ENCODE measurements at regions not wholly inside any gene's neighbourhood (a gene's known extent, or its start where the extent isn't known, plus 50 kb on each side); places are given as distances from the start of the nearest gene placed in this dataset.

- DNase-seq = no peak
Observed at GRCh38 chr15:93296759-93297500, 207.9 kb upstream of the RGMA start.

- no peak for DNase-seq
Observed at GRCh38 chr15:93294896-93295295, 205.9 kb upstream of the RGMA start.

- DNase-seq = no peak
Observed at GRCh38 chr15:93294066-93294465, 205.1 kb upstream of the RGMA start.

GRCh38 chr15:93291380-93291779 is 202.4 kb upstream of the RGMA start:
- no peak for DNase-seq

GRCh38 chr15:93290618-93290946 is 201.6 kb upstream of the RGMA start:
- DNase-seq = no peak

GRCh38 chr15:93289941-93290617 is 201.1 kb upstream of the RGMA start:
- DNase-seq = no peak

- no peak for DNase-seq
Observed at GRCh38 chr15:93288728-93289294, 199.8 kb upstream of the RGMA start.

GRCh38 chr15:93286446-93286845 is 197.4 kb upstream of the RGMA start:
- no peak for DNase-seq

GRCh38 chr15:93283854-93284253 is 194.8 kb upstream of the RGMA start:
- no peak for DNase-seq

GRCh38 chr15:93282808-93283207 is 193.8 kb upstream of the RGMA start:
- DNase-seq = no peak

GRCh38 chr15:93278783-93279182 is 189.8 kb upstream of the RGMA start:
- no peak for DNase-seq

GRCh38 chr15:93278006-93278405 is 189.0 kb upstream of the RGMA start:
- no peak for DNase-seq

GRCh38 chr15:93274257-93274656 is 185.2 kb upstream of the RGMA start:
- DNase-seq = no peak

- DNase-seq = no peak
Observed at GRCh38 chr15:93271871-93272270, 182.9 kb upstream of the RGMA start.

- DNase-seq = no peak
Observed at GRCh38 chr15:93270937-93271467, 182.0 kb upstream of the RGMA start.

GRCh38 chr15:93268066-93268465 is 179.1 kb upstream of the RGMA start:
- no peak for DNase-seq

GRCh38 chr15:93266291-93266690 is 177.3 kb upstream of the RGMA start:
- DNase-seq = no peak

- no peak for DNase-seq
Observed at GRCh38 chr15:93265111-93265556, 176.1 kb upstream of the RGMA start.

GRCh38 chr15:93261845-93262244 is 172.8 kb upstream of the RGMA start:
- no peak for DNase-seq

- DNase-seq = no peak
Observed at GRCh38 chr15:93257920-93258319, 168.9 kb upstream of the RGMA start.

GRCh38 chr15:93253681-93254080 is 164.7 kb upstream of the RGMA start:
- DNase-seq = no peak

GRCh38 chr15:93252780-93253179 is 163.8 kb upstream of the RGMA start:
- no peak for DNase-seq

- no peak for DNase-seq
Observed at GRCh38 chr15:93250950-93251349, 161.9 kb upstream of the RGMA start.

- DNase-seq = no peak
Observed at GRCh38 chr15:93250209-93250608, 161.2 kb upstream of the RGMA start.

Data from hematopoietic multipotent progenitor cell treated with erythropoietin and hydrocortisone succinate and interleukin-3 and kit ligand, for 8 days (in vitro differentiated cells).